H1 (cell line): ENCODE measurements at regions not wholly inside any gene's neighbourhood (a gene's known extent, or its start where the extent isn't known, plus 50 kb on each side); places are given as distances from the start of the nearest gene placed in this dataset.

Experiments used
- CTCF ChIA-PET: fragments of 300-600 bp; sonication (Branson Sonifier 250); formaldehyde crosslinking; loops from one replicate; lab custom pipeline; 2021; ENCODE audit not compliant: partially characterized antibody; lab: Charles Lee
- POLR2A ChIA-PET: fragments of 300-600 bp; sonication (Branson Sonifier 250); formaldehyde crosslinking; loops from one replicate; lab custom pipeline; 2021; ENCODE audit warnings: inconsistent platforms; ENCODE audit not compliant: partially characterized antibody; lab: Charles Lee
- DNase-seq, 2 experiments: peaks; one replicate each; pipeline versions ENCODE4 v3.0.0 to v3.0.0-alpha.2; 2010 to 2022; ENCODE audit warnings: low spot score in 2 of 2, low read depth in 1 of 2, mixed read lengths in 1 of 2
- FAIRE-seq: peaks from 2 replicates; lab custom pipeline; 2011; peaks lifted over from hg19 to GRCh38; lab: Jason Lieb, UNC
- H2AFZ ChIP-seq: 2 replicates; pipeline ENCODE4 v1.8.1; 2012; ENCODE audit warnings: low read length, inconsistent platforms
- H2AK5ac ChIP-seq: 2 replicates; pipeline ENCODE4 v1.6.1; 2013; ENCODE audit warnings: low read depth, low read length
- H2BK120ac ChIP-seq: replicated peaks from 2 replicates; pipeline ENCODE3; 2013; ENCODE audit warnings: low read depth, low read length, inconsistent platforms
- H2BK12ac ChIP-seq: 2 replicates; pipeline ENCODE4 v1.6.1; 2013; ENCODE audit warnings: low read depth, low read length
- H2BK15ac ChIP-seq: 2 replicates; pipeline ENCODE4 v1.6.1; 2013; ENCODE audit warnings: low read length
- H2BK20ac ChIP-seq: 2 replicates; pipeline ENCODE4 v1.6.1; 2013; ENCODE audit warnings: low read length
- H2BK5ac ChIP-seq: 2 replicates; pipeline ENCODE4 v1.6.1; 2013; ENCODE audit warnings: low read depth, low read length
- H3K14ac ChIP-seq: 2 replicates; pipeline ENCODE4 v1.6.1; 2013; ENCODE audit warnings: inconsistent platforms; ENCODE audit not compliant: insufficient read length
- H3K18ac ChIP-seq: 2 replicates; pipeline ENCODE4 v1.6.1; 2013; ENCODE audit warnings: low read length; ENCODE audit errors: extremely low read depth
- H3K23ac ChIP-seq: 2 replicates; pipeline ENCODE4 v1.6.1; 2013; ENCODE audit warnings: inconsistent platforms; ENCODE audit not compliant: insufficient read length
- H3K23me2 ChIP-seq: 2 replicates; pipeline ENCODE4 v1.6.1; 2013; ENCODE audit warnings: low read depth, low read length
- H3K27ac ChIP-seq: 2 replicates; pipeline ENCODE4 v1.6.1; 2011; ENCODE audit warnings: low read depth, low read length, inconsistent platforms
- H3K27me3 ChIP-seq, 4 experiments: replicated peaks in 1 of 4; 1 replicate in 1 of 4; 2 replicates in 3 of 4; pipeline versions ENCODE4 v1.6.1 to v1.8.1; 2011 to 2013; ENCODE audit warnings: low read length in 3 of 4, mild to moderate bottlenecking in 3 of 4, inconsistent platforms in 2 of 4, mixed read lengths in 2 of 4, moderate library complexity in 1 of 4; ENCODE audit not compliant: control insufficient read depth in 3 of 4, insufficient read depth in 3 of 4; ENCODE audit errors: extremely low read depth in 1 of 4
- H3K36me3 ChIP-seq, 4 experiments: 2 replicates each; pipeline versions ENCODE4 v1.6.1 to v1.8.1; 2011 to 2013; ENCODE audit warnings: mild to moderate bottlenecking in 4 of 4, low read length in 3 of 4, moderate library complexity in 2 of 4, control low read depth in 1 of 4, inconsistent platforms in 1 of 4; ENCODE audit not compliant: insufficient read depth in 4 of 4, control insufficient read depth in 2 of 4
- H3K4ac ChIP-seq: replicated peaks from 2 replicates; pipeline ENCODE3; 2013; ENCODE audit warnings: low read length, low read depth, mixed read lengths, inconsistent platforms; ENCODE audit not compliant: insufficient read length
- H3K4me1 ChIP-seq, 4 experiments: replicated peaks in 1 of 4; 1 replicate in 1 of 4; 2 replicates in 3 of 4; pipeline versions ENCODE4 v1.6.1 to v1.8.1; 2011 to 2013; ENCODE audit warnings: low read length in 3 of 4, inconsistent platforms in 2 of 4, mixed read lengths in 1 of 4; ENCODE audit not compliant: insufficient read depth in 4 of 4, control insufficient read depth in 3 of 4
- H3K4me2 ChIP-seq, 2 experiments: 2 replicates each; pipeline versions ENCODE4 v1.6.1 to v1.8.1; 2011 to 2013; ENCODE audit warnings: low read depth in 2 of 2, low read length in 2 of 2, control low read depth in 1 of 2, inconsistent platforms in 1 of 2, mild to moderate bottlenecking in 1 of 2; ENCODE audit not compliant: insufficient read depth in 1 of 2
- H3K4me3 ChIP-seq, 4 experiments: fragments of 200-600, 300-600 bp in 1 of 4; sonication (generic), shearing (Covaris generic), sonication (Bioruptor Twin) in 1 of 4; 2 replicates each; pipeline versions ENCODE4 v1.5.1 to v1.8.1; 2011 to 2016; ENCODE audit warnings: low read length in 4 of 4, low read depth in 3 of 4, control low read depth in 2 of 4, inconsistent platforms in 2 of 4, mild to moderate bottlenecking in 2 of 4, mixed read lengths in 1 of 4, moderate library complexity in 1 of 4; ENCODE audit not compliant: insufficient read depth in 2 of 4; ENCODE audit errors: extremely low read depth in 1 of 4
- H3K56ac ChIP-seq: replicated peaks from 2 replicates; pipeline ENCODE3; 2013; ENCODE audit warnings: low read depth, mild to moderate bottlenecking, mixed read lengths, low read length, inconsistent platforms; ENCODE audit not compliant: insufficient read length
- H3K79me1 ChIP-seq: 2 replicates; pipeline ENCODE4 v1.6.1; 2013; ENCODE audit warnings: low read depth, low read length, control low read depth
- H3K79me2 ChIP-seq, 2 experiments: 2 replicates each; pipeline versions ENCODE4 v1.6.1 to v1.8.1; 2012 to 2013; ENCODE audit warnings: low read length in 2 of 2, mild to moderate bottlenecking in 2 of 2, inconsistent platforms in 1 of 2; ENCODE audit not compliant: insufficient read depth in 2 of 2, control insufficient read depth in 1 of 2
- H3K9ac ChIP-seq, 4 experiments: replicated peaks in 1 of 4; 1 replicate in 1 of 4; 2 replicates in 3 of 4; pipeline versions ENCODE4 v1.6.1 to v1.8.1; 2011 to 2013; ENCODE audit warnings: low read depth in 3 of 4, low read length in 3 of 4, control low read depth in 2 of 4, mild to moderate bottlenecking in 2 of 4, moderate library complexity in 2 of 4, inconsistent platforms in 1 of 4; ENCODE audit errors: extremely low read depth in 1 of 4
- H3K9me3 ChIP-seq, 2 experiments: 2 replicates each; pipeline versions ENCODE4 v1.6.1 to v1.8.1; 2012 to 2013; ENCODE audit warnings: mild to moderate bottlenecking in 2 of 2, moderate library complexity in 2 of 2, control low read depth in 1 of 2, inconsistent platforms in 1 of 2, low read depth in 1 of 2, low read length in 1 of 2, mixed read lengths in 1 of 2; ENCODE audit not compliant: insufficient read depth in 2 of 2
- H4K20me1 ChIP-seq, 2 experiments: replicated peaks in 1 of 2; 2 replicates each; pipeline versions ENCODE3 to v1.8.1; 2011 to 2013; ENCODE audit warnings: inconsistent platforms in 2 of 2, low read length in 2 of 2, mild to moderate bottlenecking in 1 of 2; ENCODE audit not compliant: insufficient read depth in 2 of 2, control insufficient read depth in 1 of 2
- H4K5ac ChIP-seq: 2 replicates; pipeline ENCODE4 v1.6.1; 2013; ENCODE audit warnings: low read length, low read depth, mixed read lengths, inconsistent platforms; ENCODE audit not compliant: insufficient read length
- H4K8ac ChIP-seq: 2 replicates; pipeline ENCODE4 v1.8.0; 2013; ENCODE audit warnings: mild to moderate bottlenecking, moderate library complexity, low read length, inconsistent platforms; ENCODE audit not compliant: insufficient read depth; ENCODE audit errors: extremely low read depth
- H4K91ac ChIP-seq: replicated peaks from 2 replicates; pipeline ENCODE3; 2013; ENCODE audit warnings: low read length, mixed read lengths, inconsistent platforms; ENCODE audit not compliant: insufficient read length
- BCL11A ChIP-seq, 2 experiments: IDR thresholded peaks; one replicate each; pipeline ENCODE4 v1.6.1; 2011; ENCODE audit warnings: low read depth in 2 of 2, low read length in 2 of 2, mild to moderate bottlenecking in 2 of 2
- CTBP2 ChIP-seq: IDR thresholded peaks from 2 replicates; pipeline ENCODE4 v1.7.0; 2011; ENCODE audit warnings: borderline replicate concordance, mild to moderate bottlenecking, moderate library complexity, mixed read lengths, low read length; ENCODE audit not compliant: insufficient read depth, insufficient read length
- EP300 ChIP-seq, 2 experiments: IDR thresholded peaks; 1 replicate in 1 of 2; 2 replicates in 1 of 2; pipeline ENCODE4 v1.6.1; 2011 to 2012; ENCODE audit warnings: low read depth in 2 of 2, low read length in 2 of 2, mild to moderate bottlenecking in 2 of 2, borderline replicate concordance in 1 of 2, inconsistent platforms in 1 of 2, moderate library complexity in 1 of 2
- HDAC6 ChIP-seq: IDR thresholded peaks from one replicate; pipeline ENCODE4 v1.7.1; 2012; ENCODE audit warnings: low read depth, mild to moderate bottlenecking, inconsistent platforms, low read length, moderate library complexity
- NRF1 ChIP-seq: IDR thresholded peaks from 2 replicates; pipeline ENCODE4 v1.6.1; 2011; ENCODE audit warnings: mild to moderate bottlenecking, low read depth, low read length, improper control_type of control experiment
- POLR2AphosphoS5 ChIP-seq: IDR thresholded peaks from 2 replicates; pipeline ENCODE4 v1.6.1; 2011; ENCODE audit warnings: low read depth, low read length
- RFX5 ChIP-seq: IDR thresholded peaks from 2 replicates; pipeline ENCODE4 v1.6.1; 2011; ENCODE audit warnings: low read depth, low read length, improper control_type of control experiment, borderline replicate concordance
- SP2 ChIP-seq: IDR thresholded peaks from 2 replicates; pipeline ENCODE4 v1.6.1; 2012; ENCODE audit warnings: mild to moderate bottlenecking, low read length, inconsistent platforms
- WGBS, 2 experiments: shearing (Covaris generic) in 1 of 2; methylation state at CpG; one replicate each; pipeline versions ENCODE4 v1.1.6 to v1.1.7; 2013 to 2015; ENCODE audit warnings: low lambda C conversion rate in 2 of 2, mixed read lengths in 2 of 2, inconsistent platforms in 1 of 2, low coverage in 1 of 2, missing lambda C conversion rate in 1 of 2; ENCODE audit not compliant: insufficient replicate concordance in 2 of 2, insufficient coverage in 1 of 2, insufficient read length in 1 of 2; ENCODE audit errors: extremely low coverage in 1 of 2, missing lambda C conversion rate in 1 of 2; 5-methylcytosine and 5-hydroxymethylcytosine counted together
- TF ChIP-seq, protein P1 (sequence below): IDR thresholded peaks from 2 replicates; pipeline ENCODE4 v1.6.1; 2012; ENCODE audit warnings: inconsistent platforms
- TF ChIP-seq, protein P2 (sequence below): IDR thresholded peaks from 2 replicates; pipeline ENCODE4 v1.6.1; 2012; ENCODE audit warnings: inconsistent platforms

DNA sequence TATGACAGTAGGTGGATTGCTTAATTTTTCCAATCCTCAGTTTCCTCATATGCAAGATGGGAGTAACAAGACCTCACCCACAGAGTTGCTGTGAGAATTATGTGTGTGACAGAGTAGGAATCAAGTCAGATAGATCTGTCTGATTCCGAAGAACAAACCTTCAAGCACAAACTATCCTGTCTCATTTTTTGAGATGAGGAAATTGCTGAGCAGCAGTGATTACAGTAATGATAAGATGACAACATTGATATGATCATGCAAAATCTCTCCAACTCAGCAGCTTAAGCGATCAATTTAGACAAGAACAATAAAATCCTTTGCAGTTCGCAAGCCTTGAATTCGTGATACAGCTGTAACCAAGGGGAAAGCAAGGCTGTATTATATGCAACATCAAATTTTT lies 474.1 kb downstream of the OMA1 start:
- Histone ChIP-seq H2BK20ac (no peak overlapping the region), H3K23ac (no peak overlapping the region), H3K27ac (no peak overlapping the region), H3K4me3 (no peak overlapping the region), H3K4ac (no peak overlapping the region), H3K27me3 (no peaks in the 10 kb centered on the region), H2BK120ac (no peak overlapping the region), H4K91ac (no peak overlapping the region), H3K4me1 (no peaks in the 10 kb centered on the region), H2BK15ac (no peak overlapping the region), H3K14ac (no peak overlapping the region), H2BK12ac (no peak overlapping the region), H3K56ac (no peak overlapping the region), H3K79me1 (no peaks in the 10 kb centered on the region), H3K79me2 (no peaks in the 10 kb centered on the region), H4K5ac (no peak overlapping the region), H4K8ac (no peak overlapping the region), H3K36me3 (no peaks in the 10 kb centered on the region), H3K4me2 (no peak overlapping the region), H2AK5ac (no peak overlapping the region), H2AFZ (no peak overlapping the region), H4K20me1 (no peaks in the 10 kb centered on the region), H3K18ac (no peak overlapping the region), H3K23me2 (no peaks in the 10 kb centered on the region), H3K9ac (no peak overlapping the region), H2BK5ac (no peak overlapping the region), H3K9me3 (no peaks in the 10 kb centered on the region)
- DNase-seq (no peak), FAIRE-seq (no peak)
- POLR2A ChIA-PET: no interaction called here
- TF ChIP-seq NRF1 (no peak), BCL11A (IDR thresholded peaks at IDR 0.05; ENCODE audit: low read depth in 2 of 2, low read length in 2 of 2) (no peak), HDAC6 (no peak), RFX5 (no peak), POLR2AphosphoS5 (no peak), CTBP2 (no peak), SP2 (no peak), EP300 (IDR thresholded peaks at IDR 0.05; ENCODE audit: borderline replicate concordance in 1 of 2, low read depth in 2 of 2, low read length in 2 of 2) (no peak)
- TF ChIP-seq, protein P1, sequence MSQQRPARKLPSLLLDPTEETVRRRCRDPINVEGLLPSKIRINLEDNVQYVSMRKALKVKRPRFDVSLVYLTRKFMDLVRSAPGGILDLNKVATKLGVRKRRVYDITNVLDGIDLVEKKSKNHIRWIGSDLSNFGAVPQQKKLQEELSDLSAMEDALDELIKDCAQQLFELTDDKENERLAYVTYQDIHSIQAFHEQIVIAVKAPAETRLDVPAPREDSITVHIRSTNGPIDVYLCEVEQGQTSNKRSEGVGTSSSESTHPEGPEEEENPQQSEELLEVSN: no peak
- TF ChIP-seq, protein P2, sequence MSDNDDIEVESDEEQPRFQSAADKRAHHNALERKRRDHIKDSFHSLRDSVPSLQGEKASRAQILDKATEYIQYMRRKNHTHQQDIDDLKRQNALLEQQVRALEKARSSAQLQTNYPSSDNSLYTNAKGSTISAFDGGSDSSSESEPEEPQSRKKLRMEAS: no peak
- CTCF ChIA-PET: interaction anchor here (0.7 to 1.6 kb wide), 2 partner anchors 10 to 14 kb away, joined by 3 to 5 read pairs; no protein-coding TSS in a partner anchor
- WGBS, 2 experiments: 92% methylated on average over 4 of the region's 4 CpGs; no CpG with 5 or more reads in 1 of the 2 experiments
